Spleen (tissue), 7 donors: ENCODE measurements at regions not wholly inside any gene's neighbourhood (a gene's known extent, or its start where the extent isn't known, plus 50 kb on each side); places are given as distances from the start of the nearest gene placed in this dataset.

ENCODE experiments used
- POLR2A ChIP-seq, 3 donors: fragments of 450-650 bp; IDR thresholded peaks; one replicate each; pipeline ENCODE4 v1.5.1; 2017; ENCODE audit warnings: antibody characterized with exemption in 3 of 3, mild to moderate bottlenecking in 1 of 3
- TF ChIP-seq, protein P1 (sequence below), 11 experiments: fragments of 200-600 bp in 7 of 11; fragments of 450-650 bp in 4 of 11; sonication (generic) in 4 of 11; IDR thresholded peaks in 8 of 11; conservative IDR thresholded peaks in 3 of 11; 1 replicate in 7 of 11; 2 replicates in 4 of 11; pipeline versions ENCODE4 v1.4.0 to v1.8.0; 2016 to 2021; ENCODE audit warnings: antibody characterized with exemption in 11 of 11, inconsistent platforms in 4 of 11, mild to moderate bottlenecking in 1 of 11
- donor health status: DM: no; HTN: no; CAD: no; lungs with moderate emphysema.
- donor health status: DM: no; HTN: no; CAD: no.
- donor health status: DM: no; HTN: no; CAD: no.

- TF ChIP-seq, protein P1, sequence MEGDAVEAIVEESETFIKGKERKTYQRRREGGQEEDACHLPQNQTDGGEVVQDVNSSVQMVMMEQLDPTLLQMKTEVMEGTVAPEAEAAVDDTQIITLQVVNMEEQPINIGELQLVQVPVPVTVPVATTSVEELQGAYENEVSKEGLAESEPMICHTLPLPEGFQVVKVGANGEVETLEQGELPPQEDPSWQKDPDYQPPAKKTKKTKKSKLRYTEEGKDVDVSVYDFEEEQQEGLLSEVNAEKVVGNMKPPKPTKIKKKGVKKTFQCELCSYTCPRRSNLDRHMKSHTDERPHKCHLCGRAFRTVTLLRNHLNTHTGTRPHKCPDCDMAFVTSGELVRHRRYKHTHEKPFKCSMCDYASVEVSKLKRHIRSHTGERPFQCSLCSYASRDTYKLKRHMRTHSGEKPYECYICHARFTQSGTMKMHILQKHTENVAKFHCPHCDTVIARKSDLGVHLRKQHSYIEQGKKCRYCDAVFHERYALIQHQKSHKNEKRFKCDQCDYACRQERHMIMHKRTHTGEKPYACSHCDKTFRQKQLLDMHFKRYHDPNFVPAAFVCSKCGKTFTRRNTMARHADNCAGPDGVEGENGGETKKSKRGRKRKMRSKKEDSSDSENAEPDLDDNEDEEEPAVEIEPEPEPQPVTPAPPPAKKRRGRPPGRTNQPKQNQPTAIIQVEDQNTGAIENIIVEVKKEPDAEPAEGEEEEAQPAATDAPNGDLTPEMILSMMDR (IDR thresholded peaks at IDR 0.05 in 8 of 11, conservative IDR thresholded peaks at IDR 0.05 in 3 of 11): no peak
- TF ChIP-seq POLR2A (IDR thresholded peaks at IDR 0.05): no peak
Measured at GRCh38 chr11:31940371-31941037, 129.4 kb upstream of the PAX6 start.
